Stimulated activated naive CD8-positive, alpha-beta T cell treated with anti-CD3 and anti-CD28 coated beads, Interleukin-15, amount 100 ng/mL, for 72 hours (primary cell): ENCODE measurements at regions not wholly inside any gene's neighbourhood (a gene's known extent, or its start where the extent isn't known, plus 50 kb on each side); places are given as distances from the start of the nearest gene placed in this dataset.
"Not testable (repeated sequence)": the region's sequence is repeated elsewhere in the genome, so short reads cannot be mapped to it uniquely, and the experiment has no call there.

Experiments used
- ATAC-seq: fragments of 150-1000 bp; cut with Tn5 transposase; 2 replicates; pipeline ENCODE4 v1.10.0; 2021; ENCODE audit warnings: mild to moderate bottlenecking, moderate library complexity
- DNase-seq, 2 donors: peaks; one replicate each; pipeline ENCODE4 v3.0.0; 2021 to 2022
- H3K27ac Mint-ChIP-seq, 2 donors: one replicate each; pipeline ENCODE4 v1.8.0; 2022; ENCODE audit warnings: mild to moderate bottlenecking in 2 of 2, mixed read lengths in 2 of 2, moderate library complexity in 2 of 2
- H3K27me3 Mint-ChIP-seq: one replicate; pipeline ENCODE4 v1.8.0; 2022; ENCODE audit warnings: mixed read lengths
- H3K4me1 Mint-ChIP-seq: one replicate; pipeline ENCODE4 v1.8.0; 2022; ENCODE audit warnings: mild to moderate bottlenecking, mixed read lengths
- H3K4me3 Mint-ChIP-seq, 2 donors: one replicate each; pipeline ENCODE4 v1.8.0; 2022; ENCODE audit warnings: mild to moderate bottlenecking in 2 of 2, mixed read lengths in 2 of 2, moderate library complexity in 1 of 2
- H3K9me3 Mint-ChIP-seq, 2 donors: one replicate each; pipeline ENCODE4 v1.8.0; 2022; ENCODE audit warnings: mixed read lengths in 2 of 2

- not testable (repeated sequence) for H3K27ac Mint-ChIP-seq, ATAC-seq, H3K4me1 Mint-ChIP-seq, H3K27me3 Mint-ChIP-seq, DNase-seq, H3K4me3 Mint-ChIP-seq
- H3K9me3 Mint-ChIP-seq = peaks cover 22 to 42% of the 10 kb centered on the region in 2 donors
Measured at GRCh38 chr22:12384612-12385011, 3143.4 kb upstream of the OR11H1 start.

GRCh38 chr22:12388824-12389800 is 3138.9 kb upstream of the OR11H1 start:
- not testable (repeated sequence) for H3K4me1 Mint-ChIP-seq, H3K27ac Mint-ChIP-seq, ATAC-seq

GRCh38 chr22:12397270-12397669 is 3130.7 kb upstream of the OR11H1 start:
- peaks cover 4 to 23% of the 10 kb centered on the region in 2 donors for H3K9me3 Mint-ChIP-seq
- not testable (repeated sequence) for DNase-seq, H3K4me1 Mint-ChIP-seq, H3K27ac Mint-ChIP-seq, ATAC-seq, H3K4me3 Mint-ChIP-seq, H3K27me3 Mint-ChIP-seq

More at GRCh38 chr22:12388824-12389800, 3138.9 kb upstream of the OR11H1 start:
- H3K27me3 Mint-ChIP-seq, H3K4me3 Mint-ChIP-seq, DNase-seq: not testable (repeated sequence)
- H3K9me3 Mint-ChIP-seq = peaks cover 34 to 51% of the 10 kb centered on the region in 2 donors

GRCh38 chr22:12401942-12402341 is 3126.1 kb upstream of the OR11H1 start:
- peaks cover 19 to 40% of the 10 kb centered on the region in 2 donors for H3K9me3 Mint-ChIP-seq
- not testable (repeated sequence) for H3K4me1 Mint-ChIP-seq, H3K4me3 Mint-ChIP-seq, ATAC-seq, H3K27ac Mint-ChIP-seq, DNase-seq, H3K27me3 Mint-ChIP-seq

- not testable (repeated sequence) for DNase-seq, H3K4me3 Mint-ChIP-seq, H3K27ac Mint-ChIP-seq, H3K4me1 Mint-ChIP-seq, H3K27me3 Mint-ChIP-seq, ATAC-seq
- peaks cover 20 to 42% of the 10 kb centered on the region in 2 donors for H3K9me3 Mint-ChIP-seq
Measured at GRCh38 chr22:12402531-12402930, 3125.5 kb upstream of the OR11H1 start.

- not testable (repeated sequence) for H3K27me3 Mint-ChIP-seq, ATAC-seq, DNase-seq, H3K4me3 Mint-ChIP-seq, H3K4me1 Mint-ChIP-seq, H3K27ac Mint-ChIP-seq
- peaks cover 0 to 27% of the 10 kb centered on the region in 2 donors for H3K9me3 Mint-ChIP-seq
Measured at GRCh38 chr22:12435890-12436289, 3092.1 kb upstream of the OR11H1 start.
